C4-2B (cell line): ENCODE measurements at regions not wholly inside any gene's neighbourhood (a gene's known extent, or its start where the extent isn't known, plus 50 kb on each side); places are given as distances from the start of the nearest gene placed in this dataset.

ENCODE experiments used
- CTCF ChIP-seq: fragments of 450-650 bp; conservative IDR thresholded peaks from 2 replicates; pipeline ENCODE4 v1.5.1; 2017; ENCODE audit warnings: mild to moderate bottlenecking
- ZFX ChIP-seq: fragments of 450-650 bp; IDR thresholded peaks from 2 replicates; pipeline ENCODE4 v1.6.1; 2017

DNA sequence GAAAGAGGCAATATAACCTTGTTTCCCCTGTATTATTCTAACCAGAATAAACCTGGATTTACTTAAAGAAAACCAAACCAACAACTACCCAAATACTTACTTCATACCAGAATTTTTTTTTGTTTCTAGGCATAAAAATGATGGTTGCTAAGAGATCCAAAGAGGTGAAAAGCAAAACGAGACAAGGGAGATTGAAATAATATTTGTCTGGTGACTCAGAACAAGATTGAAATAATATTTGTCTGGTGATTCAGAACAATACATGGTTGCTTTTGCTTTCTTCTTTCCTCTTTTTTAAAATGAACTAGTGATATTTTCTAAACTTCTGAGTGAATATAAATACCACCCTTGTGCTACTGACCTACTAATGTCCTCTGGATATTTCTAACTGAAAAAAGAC is 592.9 kb downstream of the KCTD12 start:
- TF ChIP-seq CTCF (no peak), ZFX (no peak)
